ENCODE measurements at regions not wholly inside any gene's neighbourhood (a gene's known extent, or its start where the extent isn't known, plus 50 kb on each side); places are given as distances from the start of the nearest gene placed in this dataset.

GRCh38 chr4:132276185-132276584 is 872.9 kb upstream of the PCDH10 start:
- DNase-seq (no peak), ATAC-seq (peak; percentile 40)
- Histone ChIP-seq H3K27ac (ENCODE audit: low read length) (peak overlapping the region; percentile 48), H3K9ac (ENCODE audit: low read length) (no peak overlapping the region; the same call in 1 of the 2 replicates), H3K9me3 (ENCODE audit: low read length) (no peaks in the 10 kb centered on the region), H3F3A (ENCODE audit: low read length, unreplicated experiment) (no peaks in the 10 kb centered on the region), H3K27me3 (ENCODE audit: low read length) (no peaks in the 10 kb centered on the region), H3K4me1 (ENCODE audit: insufficient read depth, low read length) (peaks cover 11% of the 10 kb centered on the region), H3K36me3 (ENCODE audit: low read depth, low read length) (no peaks in the 10 kb centered on the region), H3K79me2 (ENCODE audit: low read length) (no peaks in the 10 kb centered on the region), H4K20me1 (ENCODE audit: low read length) (no peaks in the 10 kb centered on the region), H2AFZ (ENCODE audit: low read length) (no peak overlapping the region), H3K9me2 (replicated peaks; ENCODE audit: low read length) (no peaks in the 10 kb centered on the region), H3K4me3 (ENCODE audit: low read length) (no peak overlapping the region), H3K4me2 (ENCODE audit: low read length) (0 out of 2 replicates have a peak overlapping the region, but pooled peaks have one; percentile 19)
- POLR2A ChIA-PET (ENCODE audit: unreplicated experiment): no interaction called here
- no TSS peak for BruUV-seq (replicated peaks)
- TF ChIP-seq EZH2phosphoT487 (IDR thresholded peaks at IDR 0.05; ENCODE audit: borderline replicate concordance, low read length): no peak
- no peak for TF ChIP-seq CTCF (conservative IDR thresholded peaks at IDR 0.05; ENCODE audit: low read depth, low read length)
- TF ChIP-seq EZH2 (IDR thresholded peaks at IDR 0.05; ENCODE audit: low read length, unreplicated experiment): no peak
- intact Hi-C loops (cut with micrococcal nuclease): no loop called here
- CTCF ChIA-PET: no interaction called here

- H3K4me3 ChIP-seq (ENCODE audit: low read length): no peak overlapping the region
- H3K4me1 ChIP-seq (ENCODE audit: insufficient read depth, low read length): peaks cover 11% of the 10 kb centered on the region
- no peaks in the 10 kb centered on the region for H3K9me3 ChIP-seq (ENCODE audit: low read length)
- H3K4me2 ChIP-seq (ENCODE audit: low read length): no peak overlapping the region
- no TSS peak for BruUV-seq (replicated peaks)
- POLR2A ChIA-PET (ENCODE audit: unreplicated experiment): no interaction called here
- no peaks in the 10 kb centered on the region for H3K9me2 ChIP-seq (replicated peaks; ENCODE audit: low read length)
- intact Hi-C loops (cut with micrococcal nuclease): no loop called here
- ATAC-seq (no peak), DNase-seq (no peak)
- H3K27ac ChIP-seq (ENCODE audit: low read length): no peak overlapping the region
- no peak overlapping the region for H2AFZ ChIP-seq (ENCODE audit: low read length)
- no peaks in the 10 kb centered on the region for H3K79me2 ChIP-seq (ENCODE audit: low read length)
- no peaks in the 10 kb centered on the region for H3F3A ChIP-seq (ENCODE audit: low read length, unreplicated experiment)
- H4K20me1 ChIP-seq (ENCODE audit: low read length): no peaks in the 10 kb centered on the region
- no peaks in the 10 kb centered on the region for H3K36me3 ChIP-seq (ENCODE audit: low read depth, low read length)
- CTCF ChIA-PET: no interaction called here
- no peak for TF ChIP-seq EZH2 (IDR thresholded peaks at IDR 0.05; ENCODE audit: low read length, unreplicated experiment)
- no peak for TF ChIP-seq CTCF (conservative IDR thresholded peaks at IDR 0.05; ENCODE audit: low read depth, low read length)
- no peak for TF ChIP-seq EZH2phosphoT487 (IDR thresholded peaks at IDR 0.05; ENCODE audit: borderline replicate concordance, low read length)
- no peak overlapping the region for H3K9ac ChIP-seq (ENCODE audit: low read length)
- no peaks in the 10 kb centered on the region for H3K27me3 ChIP-seq (ENCODE audit: low read length)
Measured at GRCh38 chr4:132276989-132277388, 872.1 kb upstream of the PCDH10 start.

GRCh38 chr4:132281733-132282132 is 867.4 kb upstream of the PCDH10 start:
- ATAC-seq (no peak), DNase-seq (no peak)
- CTCF ChIA-PET: no interaction called here
- Histone ChIP-seq H3K79me2 (ENCODE audit: low read length) (no peaks in the 10 kb centered on the region), H3K27ac (ENCODE audit: low read length) (no peak overlapping the region), H3F3A (ENCODE audit: low read length, unreplicated experiment) (no peaks in the 10 kb centered on the region), H3K9ac (ENCODE audit: low read length) (no peak overlapping the region), H3K4me1 (ENCODE audit: insufficient read depth, low read length) (no peaks in the 10 kb centered on the region), H4K20me1 (ENCODE audit: low read length) (no peaks in the 10 kb centered on the region), H3K36me3 (ENCODE audit: low read depth, low read length) (no peaks in the 10 kb centered on the region), H3K27me3 (ENCODE audit: low read length) (no peaks in the 10 kb centered on the region), H3K9me3 (ENCODE audit: low read length) (0 out of 2 replicates have a peak, but pooled peaks cover 6% of the 10 kb centered on the region), H3K4me2 (ENCODE audit: low read length) (no peak overlapping the region), H3K4me3 (ENCODE audit: low read length) (no peak overlapping the region), H2AFZ (ENCODE audit: low read length) (no peak overlapping the region), H3K9me2 (replicated peaks; ENCODE audit: low read length) (no peaks in the 10 kb centered on the region)
- BruUV-seq (replicated peaks): no TSS peak
- intact Hi-C loops (cut with micrococcal nuclease): no loop called here
- POLR2A ChIA-PET (ENCODE audit: unreplicated experiment): no interaction called here
- no peak for TF ChIP-seq EZH2phosphoT487 (IDR thresholded peaks at IDR 0.05; ENCODE audit: borderline replicate concordance, low read length)
- TF ChIP-seq CTCF (conservative IDR thresholded peaks at IDR 0.05; ENCODE audit: low read depth, low read length): no peak
- TF ChIP-seq EZH2 (IDR thresholded peaks at IDR 0.05; ENCODE audit: low read length, unreplicated experiment): no peak
